ENCODE measurements at regions not wholly inside any gene's neighbourhood (a gene's known extent, or its start where the extent isn't known, plus 50 kb on each side); places are given as distances from the start of the nearest gene placed in this dataset.

DNA sequence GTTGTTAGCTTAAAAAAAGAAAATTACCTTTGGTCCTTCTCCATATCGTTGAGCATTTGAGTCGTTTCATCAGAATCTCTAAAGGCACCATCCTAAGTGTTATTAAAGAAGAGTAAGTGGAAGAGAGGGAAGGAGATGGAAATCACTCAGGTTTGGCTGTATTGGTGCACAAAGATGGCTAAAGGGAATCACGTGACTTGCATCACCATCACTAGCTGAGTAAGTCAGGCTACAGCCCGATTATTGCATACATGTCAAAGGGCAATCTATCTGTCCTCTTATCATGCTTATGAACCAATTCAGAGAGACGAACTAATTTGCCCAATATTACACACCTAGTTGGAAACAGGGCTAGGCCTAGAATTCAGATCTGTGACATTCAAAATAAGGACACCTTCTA, 137.6 kb downstream of the CMPK2 start:
- no peaks in the 10 kb centered on the region for H3K4me1 ChIP-seq (ENCODE audit: control insufficient read depth, insufficient read depth, low read length)
- H3K9me3 ChIP-seq (ENCODE audit: control insufficient read depth, insufficient read depth, low read depth, low read length): peaks cover 3% of the 10 kb centered on the region; the same call in 1 of the 2 replicates
- H3K27me3 ChIP-seq (ENCODE audit: control insufficient read depth, insufficient read depth, low read length): no peaks in the 10 kb centered on the region
- H3K36me3 ChIP-seq (ENCODE audit: control insufficient read depth, insufficient read depth, low read length): no peaks in the 10 kb centered on the region
- H3K4me3 ChIP-seq (ENCODE audit: low read depth, low read length): no peak overlapping the region
- no peak overlapping the region for H3K27ac ChIP-seq (ENCODE audit: low read depth, low read length)
- no peak overlapping the region for H3K9ac ChIP-seq (ENCODE audit: low read length)

DNA sequence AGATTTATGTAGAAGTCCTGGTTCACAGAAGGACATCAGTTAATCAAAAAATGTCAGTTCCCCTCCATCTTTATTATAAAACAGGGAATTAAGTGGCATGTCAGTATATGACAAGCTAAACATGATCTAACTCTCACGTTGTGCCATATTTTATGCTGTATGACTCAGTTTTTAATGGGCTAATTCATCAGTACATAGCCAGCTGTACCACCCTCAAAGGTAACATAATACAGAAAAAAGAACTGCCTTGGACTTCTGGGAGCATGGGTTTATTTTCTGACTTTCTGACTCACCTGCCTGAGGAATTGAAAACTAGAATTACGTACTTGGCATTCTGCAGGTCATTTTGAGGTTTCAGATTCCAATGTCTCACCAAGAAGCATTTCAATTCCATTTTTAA, 135.7 kb downstream of the CMPK2 start:
- Histone ChIP-seq H3K27ac (ENCODE audit: low read depth, low read length) (no peak overlapping the region), H3K4me3 (ENCODE audit: low read depth, low read length) (no peak overlapping the region), H3K9me3 (ENCODE audit: control insufficient read depth, insufficient read depth, low read depth, low read length) (peaks cover 6% of the 10 kb centered on the region; the same call in 1 of the 2 replicates), H3K27me3 (ENCODE audit: control insufficient read depth, insufficient read depth, low read length) (no peaks in the 10 kb centered on the region), H3K9ac (ENCODE audit: low read length) (no peak overlapping the region), H3K4me1 (ENCODE audit: control insufficient read depth, insufficient read depth, low read length) (no peaks in the 10 kb centered on the region), H3K36me3 (ENCODE audit: control insufficient read depth, insufficient read depth, low read length) (no peaks in the 10 kb centered on the region)

DNA sequence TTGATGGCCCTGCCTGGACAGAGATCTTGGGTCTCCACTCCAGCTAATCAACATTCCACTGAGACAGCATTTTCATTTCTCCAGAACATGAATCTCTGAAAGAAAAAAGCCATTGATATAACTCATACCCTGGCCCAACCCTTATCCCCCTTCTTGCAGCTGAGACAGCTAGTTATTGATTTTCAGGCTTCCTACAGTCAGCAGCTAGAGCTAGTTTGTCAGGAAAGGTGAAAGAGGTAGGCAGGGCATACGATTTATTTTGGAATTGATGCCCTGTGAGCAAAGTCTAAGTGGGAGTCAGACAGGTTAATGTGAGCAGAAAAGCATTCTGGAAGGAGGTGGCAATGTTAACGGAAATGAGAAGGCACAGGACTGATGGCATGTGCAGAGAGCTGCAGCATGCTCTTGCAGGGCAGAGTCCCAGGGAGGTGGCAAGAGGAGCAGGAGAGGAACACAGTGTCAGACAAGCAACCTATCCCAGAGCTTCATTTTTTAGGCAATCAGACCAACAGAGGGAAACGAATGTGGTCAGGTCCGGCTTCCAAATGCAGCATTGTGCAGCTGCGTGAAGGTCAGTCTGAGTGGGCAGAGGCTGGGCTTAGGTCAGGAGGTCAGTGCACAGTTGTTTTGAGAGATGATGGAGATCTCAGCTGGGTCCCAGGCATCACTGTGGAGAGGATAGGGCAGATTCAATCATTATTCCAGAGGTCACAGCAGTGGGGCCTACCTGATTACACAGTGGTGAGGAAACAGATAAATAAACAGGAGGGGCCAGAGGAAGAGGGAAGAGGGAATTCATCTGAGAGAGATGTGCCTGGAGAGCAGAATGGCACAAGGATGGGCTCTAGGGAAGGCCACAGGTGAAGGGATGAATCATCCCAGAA, 134.8 kb downstream of the CMPK2 start:
- Histone ChIP-seq H3K9ac (ENCODE audit: low read length) (no peak overlapping the region), H3K4me1 (ENCODE audit: control insufficient read depth, insufficient read depth, low read length) (no peaks in the 10 kb centered on the region), H3K27ac (ENCODE audit: low read depth, low read length) (no peak overlapping the region), H3K4me3 (ENCODE audit: low read depth, low read length) (no peak overlapping the region), H3K27me3 (ENCODE audit: control insufficient read depth, insufficient read depth, low read length) (no peaks in the 10 kb centered on the region), H3K9me3 (ENCODE audit: control insufficient read depth, insufficient read depth, low read depth, low read length) (peaks cover 6% of the 10 kb centered on the region; the same call in 1 of the 2 replicates), H3K36me3 (ENCODE audit: control insufficient read depth, insufficient read depth, low read length) (no peaks in the 10 kb centered on the region)

DNA sequence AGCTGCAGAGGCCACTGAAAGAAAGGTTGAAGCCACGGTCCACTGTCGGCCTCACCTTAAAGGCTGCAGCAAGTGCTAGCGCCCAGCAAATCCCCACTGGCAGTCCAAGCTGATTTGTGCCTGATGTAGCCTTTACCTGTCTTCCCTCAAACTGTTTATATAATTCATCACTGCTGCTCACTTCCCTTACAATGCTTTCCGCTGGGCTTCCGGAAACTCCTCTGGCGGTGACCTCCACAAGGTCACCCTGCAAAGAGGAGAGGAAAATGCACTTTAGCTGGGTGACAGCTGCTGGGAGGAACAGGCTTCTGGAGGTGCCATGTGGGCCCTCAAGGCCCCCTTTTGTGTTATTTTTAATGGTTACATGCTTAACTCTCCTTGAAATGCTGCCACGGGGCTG, 126.2 kb downstream of the CMPK2 start:
- Histone ChIP-seq H3K27me3 (ENCODE audit: control insufficient read depth, insufficient read depth, low read length) (no peaks in the 10 kb centered on the region), H3K4me3 (ENCODE audit: low read depth, low read length) (no peak overlapping the region), H3K9ac (ENCODE audit: low read length) (no peak overlapping the region), H3K36me3 (ENCODE audit: control insufficient read depth, insufficient read depth, low read length) (no peaks in the 10 kb centered on the region), H3K27ac (ENCODE audit: low read depth, low read length) (no peak overlapping the region), H3K4me1 (ENCODE audit: control insufficient read depth, insufficient read depth, low read length) (no peaks in the 10 kb centered on the region), H3K9me3 (ENCODE audit: control insufficient read depth, insufficient read depth, low read depth, low read length) (no peaks in the 10 kb centered on the region)

DNA sequence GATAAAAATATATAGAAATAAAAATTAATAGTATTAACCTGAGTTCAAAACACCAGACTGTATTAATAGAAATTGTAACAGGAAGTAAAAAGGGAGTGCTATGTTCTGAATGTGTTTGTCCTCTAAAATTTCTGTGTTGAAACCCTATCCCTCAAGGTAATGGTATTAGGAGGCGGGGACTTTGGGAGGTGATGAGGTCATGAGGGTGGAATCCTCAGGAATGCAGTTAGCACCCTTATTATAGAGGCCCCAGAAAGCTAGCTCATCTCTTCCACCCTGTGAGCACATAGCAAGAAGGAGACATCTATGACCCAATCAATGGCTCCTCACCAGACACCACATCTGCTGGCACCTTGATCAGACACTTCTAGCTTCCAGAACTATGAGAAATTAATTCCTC, 124.5 kb downstream of the CMPK2 start:
- Histone ChIP-seq H3K27ac (ENCODE audit: low read depth, low read length) (no peak overlapping the region), H3K36me3 (ENCODE audit: control insufficient read depth, insufficient read depth, low read length) (no peaks in the 10 kb centered on the region), H3K4me3 (ENCODE audit: low read depth, low read length) (no peak overlapping the region), H3K9ac (ENCODE audit: low read length) (no peak overlapping the region), H3K27me3 (ENCODE audit: control insufficient read depth, insufficient read depth, low read length) (no peaks in the 10 kb centered on the region), H3K9me3 (ENCODE audit: control insufficient read depth, insufficient read depth, low read depth, low read length) (no peaks in the 10 kb centered on the region), H3K4me1 (ENCODE audit: control insufficient read depth, insufficient read depth, low read length) (no peaks in the 10 kb centered on the region)

DNA sequence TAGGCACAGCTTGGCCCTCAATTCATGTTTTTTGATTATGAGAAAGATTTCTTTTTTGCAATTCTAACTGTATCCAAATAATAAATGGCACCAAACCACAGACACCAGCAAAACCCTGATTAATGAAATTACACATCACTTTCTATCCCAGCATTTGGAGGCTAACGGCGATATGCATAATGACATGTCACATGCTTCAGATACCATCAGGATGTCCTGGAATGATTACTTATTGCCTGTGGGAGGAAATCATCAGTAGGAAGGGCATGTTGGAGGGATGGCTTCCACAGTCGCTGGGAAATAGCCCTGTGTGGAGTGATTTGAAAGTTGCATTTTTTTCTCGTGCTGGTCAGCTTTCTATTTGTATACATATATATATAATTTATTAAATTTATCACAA, 121.7 kb downstream of the CMPK2 start:
- Histone ChIP-seq H3K27me3 (ENCODE audit: control insufficient read depth, insufficient read depth, low read length) (no peaks in the 10 kb centered on the region), H3K9me3 (ENCODE audit: control insufficient read depth, insufficient read depth, low read depth, low read length) (no peaks in the 10 kb centered on the region), H3K36me3 (ENCODE audit: control insufficient read depth, insufficient read depth, low read length) (no peaks in the 10 kb centered on the region), H3K4me1 (ENCODE audit: control insufficient read depth, insufficient read depth, low read length) (no peaks in the 10 kb centered on the region), H3K4me3 (ENCODE audit: low read depth, low read length) (no peak overlapping the region), H3K27ac (ENCODE audit: low read depth, low read length) (no peak overlapping the region), H3K9ac (ENCODE audit: low read length) (no peak overlapping the region)

DNA sequence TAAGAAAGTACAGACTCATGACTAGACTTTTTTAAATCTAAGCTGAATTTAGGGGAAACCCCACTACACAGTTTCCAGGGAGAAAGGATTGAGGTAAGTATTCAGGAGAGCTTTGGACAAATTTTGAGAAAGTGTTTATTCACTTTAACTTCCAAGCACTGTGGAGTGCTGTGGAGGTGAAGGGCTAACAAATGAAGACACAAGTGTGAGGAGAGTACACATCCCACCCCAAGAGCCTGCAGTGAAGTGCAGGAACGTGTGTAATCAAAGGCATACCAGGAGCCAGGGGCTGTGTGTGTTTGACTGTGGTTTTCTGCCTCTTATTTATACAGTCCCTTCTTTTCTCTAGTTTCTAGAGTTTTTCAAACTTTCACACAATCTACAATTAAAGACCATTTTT, 118.3 kb downstream of the CMPK2 start:
- no peak overlapping the region for H3K4me3 ChIP-seq (ENCODE audit: low read depth, low read length)
- H3K4me1 ChIP-seq (ENCODE audit: control insufficient read depth, insufficient read depth, low read length): peaks cover 7% of the 10 kb centered on the region; the same call in 1 of the 2 replicates
- H3K9ac ChIP-seq (ENCODE audit: low read length): no peak overlapping the region
- H3K9me3 ChIP-seq (ENCODE audit: control insufficient read depth, insufficient read depth, low read depth, low read length): no peaks in the 10 kb centered on the region
- H3K27ac ChIP-seq (ENCODE audit: low read depth, low read length): no peak overlapping the region
- H3K27me3 ChIP-seq (ENCODE audit: control insufficient read depth, insufficient read depth, low read length): no peaks in the 10 kb centered on the region
- H3K36me3 ChIP-seq (ENCODE audit: control insufficient read depth, insufficient read depth, low read length): no peaks in the 10 kb centered on the region

DNA sequence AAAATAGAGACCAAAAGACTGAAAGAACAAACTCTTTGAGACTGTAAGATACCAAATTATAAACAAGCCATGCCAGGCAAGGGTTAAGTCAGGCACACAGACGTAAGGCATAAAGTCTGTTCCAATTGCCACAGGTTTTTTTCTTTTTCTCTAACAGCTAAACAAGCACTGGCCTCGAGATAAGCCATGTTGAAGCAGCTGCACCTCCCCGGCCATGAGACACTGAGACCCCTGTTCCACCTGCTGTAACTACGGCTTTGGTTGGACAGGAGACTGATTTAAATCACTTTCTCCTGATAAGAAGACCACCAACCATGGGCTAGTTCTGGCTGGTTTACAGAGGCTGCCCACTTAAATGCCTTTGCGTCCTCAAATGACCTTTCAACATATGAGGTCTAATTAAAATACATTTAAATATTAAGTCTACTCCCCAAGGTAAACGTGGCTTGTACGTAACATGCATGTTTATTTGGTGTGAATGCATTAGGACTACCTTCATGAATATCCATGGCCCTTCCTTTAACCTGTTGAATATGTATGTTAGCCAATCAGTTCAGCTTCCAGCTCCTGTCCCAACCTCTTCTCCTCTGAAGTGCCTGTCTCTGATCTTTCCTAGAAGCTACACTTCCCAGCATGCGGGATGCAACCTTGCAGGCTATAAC, 117.2 kb downstream of the CMPK2 start:
- Histone ChIP-seq H3K36me3 (ENCODE audit: control insufficient read depth, insufficient read depth, low read length) (no peaks in the 10 kb centered on the region), H3K4me1 (ENCODE audit: control insufficient read depth, insufficient read depth, low read length) (peaks cover 7% of the 10 kb centered on the region; the same call in 1 of the 2 replicates), H3K27me3 (ENCODE audit: control insufficient read depth, insufficient read depth, low read length) (no peaks in the 10 kb centered on the region), H3K9me3 (ENCODE audit: control insufficient read depth, insufficient read depth, low read depth, low read length) (no peaks in the 10 kb centered on the region), H3K9ac (ENCODE audit: low read length) (no peak overlapping the region), H3K27ac (ENCODE audit: low read depth, low read length) (no peak overlapping the region), H3K4me3 (ENCODE audit: low read depth, low read length) (no peak overlapping the region)

DNA sequence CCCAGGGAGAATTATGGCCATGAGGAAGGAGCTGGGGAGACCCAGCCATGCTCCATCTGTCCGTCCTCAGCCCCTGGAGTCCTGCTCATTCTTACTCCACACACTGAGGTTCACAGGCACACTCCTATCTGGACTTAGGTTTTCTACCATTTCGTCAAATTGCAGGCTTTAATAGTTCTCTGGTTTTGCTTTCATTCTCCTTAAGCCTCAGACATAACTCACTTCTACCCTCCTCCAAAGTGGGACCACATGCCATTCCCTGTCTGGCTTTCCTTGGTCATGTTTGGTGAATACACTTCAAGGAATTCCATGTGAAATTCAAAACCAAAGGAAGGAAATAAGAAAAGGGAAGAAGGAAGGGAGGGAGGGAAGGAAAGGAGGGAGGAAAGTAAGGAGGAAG, 115.7 kb downstream of the CMPK2 start:
- H3K9me3 ChIP-seq (ENCODE audit: control insufficient read depth, insufficient read depth, low read depth, low read length): no peaks in the 10 kb centered on the region
- no peak overlapping the region for H3K4me3 ChIP-seq (ENCODE audit: low read depth, low read length)
- no peak overlapping the region for H3K27ac ChIP-seq (ENCODE audit: low read depth, low read length)
- no peaks in the 10 kb centered on the region for H3K36me3 ChIP-seq (ENCODE audit: control insufficient read depth, insufficient read depth, low read length)
- no peaks in the 10 kb centered on the region for H3K27me3 ChIP-seq (ENCODE audit: control insufficient read depth, insufficient read depth, low read length)
- H3K9ac ChIP-seq (ENCODE audit: low read length): no peak overlapping the region
- peaks cover 7% of the 10 kb centered on the region; the same call in 1 of the 2 replicates for H3K4me1 ChIP-seq (ENCODE audit: control insufficient read depth, insufficient read depth, low read length)

DNA sequence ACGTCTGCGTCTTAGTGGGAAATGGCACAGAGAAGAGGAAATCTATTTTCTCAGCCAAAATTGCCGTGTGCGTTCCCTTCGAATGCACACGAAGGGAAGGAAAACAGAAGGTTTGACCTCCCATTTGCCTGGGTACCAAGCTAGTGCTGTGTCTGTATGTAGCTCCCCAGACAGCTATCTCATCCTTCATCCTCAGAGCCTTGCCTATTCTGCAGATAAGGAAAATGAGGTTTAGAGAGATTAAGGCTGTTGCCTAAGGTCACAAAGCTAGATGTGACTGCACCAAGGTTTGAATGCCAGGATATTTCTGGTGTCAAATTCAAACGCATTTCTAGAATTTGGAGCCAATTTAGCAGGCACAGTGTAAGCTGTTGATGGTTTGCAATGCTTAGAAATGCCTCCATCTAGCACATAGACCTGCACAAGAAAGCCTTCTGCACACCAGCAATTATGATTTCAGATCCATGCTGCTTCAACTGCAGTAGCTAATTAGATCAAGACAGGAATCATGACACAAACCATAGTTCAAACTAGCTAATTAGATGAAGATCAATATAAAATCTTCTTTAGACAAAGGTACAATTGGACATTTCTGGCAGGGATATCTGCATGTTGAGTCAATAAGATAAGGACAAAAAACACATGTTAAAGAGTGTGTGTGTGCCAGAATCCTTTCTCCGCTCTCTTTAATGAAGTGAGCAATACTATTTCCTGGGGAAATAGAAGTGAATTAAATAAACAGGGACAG, 115.1 kb downstream of the CMPK2 start:
- Histone ChIP-seq H3K4me1 (ENCODE audit: control insufficient read depth, insufficient read depth, low read length) (peaks cover 7% of the 10 kb centered on the region; the same call in 1 of the 2 replicates), H3K27me3 (ENCODE audit: control insufficient read depth, insufficient read depth, low read length) (no peaks in the 10 kb centered on the region), H3K36me3 (ENCODE audit: control insufficient read depth, insufficient read depth, low read length) (no peaks in the 10 kb centered on the region), H3K4me3 (ENCODE audit: low read depth, low read length) (no peak overlapping the region), H3K9ac (ENCODE audit: low read length) (no peak overlapping the region), H3K27ac (ENCODE audit: low read depth, low read length) (no peak overlapping the region), H3K9me3 (ENCODE audit: control insufficient read depth, insufficient read depth, low read depth, low read length) (no peaks in the 10 kb centered on the region)

DNA sequence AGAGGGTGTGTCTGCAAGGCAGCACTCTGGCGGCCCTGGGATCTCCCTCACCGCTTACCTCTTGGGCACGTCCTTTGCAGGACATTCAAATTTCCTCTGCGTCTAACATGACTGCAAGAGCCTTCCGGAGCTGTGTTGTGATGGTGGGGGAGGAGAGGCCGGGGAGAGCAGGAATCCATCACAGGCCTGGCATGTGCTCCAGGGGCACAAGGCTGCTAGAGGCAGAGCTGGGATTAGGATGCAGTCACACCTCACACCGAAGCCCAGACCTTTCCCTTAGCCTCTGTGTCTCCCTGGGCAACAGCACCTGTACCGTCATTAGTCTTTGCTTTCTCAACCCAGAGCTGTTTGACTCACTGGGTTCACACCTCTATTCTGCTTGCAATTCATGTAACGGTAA, 111.3 kb downstream of the CMPK2 start:
- Histone ChIP-seq H3K36me3 (ENCODE audit: control insufficient read depth, insufficient read depth, low read length) (no peaks in the 10 kb centered on the region), H3K9me3 (ENCODE audit: control insufficient read depth, insufficient read depth, low read depth, low read length) (no peaks in the 10 kb centered on the region), H3K9ac (ENCODE audit: low read length) (no peak overlapping the region), H3K4me1 (ENCODE audit: control insufficient read depth, insufficient read depth, low read length) (peaks cover 7% of the 10 kb centered on the region; the same call in 1 of the 2 replicates), H3K4me3 (ENCODE audit: low read depth, low read length) (no peak overlapping the region), H3K27me3 (ENCODE audit: control insufficient read depth, insufficient read depth, low read length) (no peaks in the 10 kb centered on the region), H3K27ac (ENCODE audit: low read depth, low read length) (no peak overlapping the region)
